ENCODE measurements at regions not wholly inside any gene's neighbourhood (a gene's known extent, or its start where the extent isn't known, plus 50 kb on each side); places are given as distances from the start of the nearest gene placed in this dataset.

- no peaks in the 10 kb centered on the region for H3K4me1 ChIP-seq (ENCODE audit: control insufficient read depth in 4 of 4, insufficient read depth in 4 of 4, low read length in 3 of 4)
- TF ChIP-seq MAX (IDR thresholded peaks at IDR 0.05) (no peak), RAD21 (IDR thresholded peaks at IDR 0.05) (no peak), CTCF (IDR thresholded peaks at IDR 0.05; ENCODE audit: low read depth, low read length, missing input control) (no peak), GABPA (IDR thresholded peaks at IDR 0.05 in 1 of 2, conservative IDR thresholded peaks at IDR 0.05 in 1 of 2) (no peak), ZBTB33 (IDR thresholded peaks at IDR 0.05) (no peak), FOXA2 (IDR thresholded peaks at IDR 0.05) (no peak), EGR1 (IDR thresholded peaks at IDR 0.05; ENCODE audit: low read depth in 2 of 2) (no peak), REST (IDR thresholded peaks at IDR 0.05) (no peak), TAF1 (conservative IDR thresholded peaks at IDR 0.05) (no peak), NR2F2 (IDR thresholded peaks at IDR 0.05) (no peak), RXRA (IDR thresholded peaks at IDR 0.05) (no peak), YY1 (IDR thresholded peaks at IDR 0.05) (no peak), HNF4G (IDR thresholded peaks at IDR 0.05) (no peak), HNF4A (conservative IDR thresholded peaks at IDR 0.05) (no peak), FOXA1 (IDR thresholded peaks at IDR 0.05) (no peak), SP1 (IDR thresholded peaks at IDR 0.05) (no peak), ATF3 (IDR thresholded peaks at IDR 0.05) (no peak), JUND (IDR thresholded peaks at IDR 0.05) (no peak)
- no peak overlapping the region for H3K9ac ChIP-seq (ENCODE audit: low read depth in 1 of 2, low read length in 2 of 2)
Measured at GRCh38 chr6:113148566-113148965, 708.6 kb upstream of the MARCKS start.

More at GRCh38 chr6:113148566-113148965, 708.6 kb upstream of the MARCKS start:
- no peak for DNase-seq (ENCODE audit: low spot score)
- Histone ChIP-seq H3K27me3 (ENCODE audit: control insufficient read depth in 4 of 4, insufficient read depth in 4 of 4, low read length in 3 of 4) (no peaks in the 10 kb centered on the region), H3K9me3 (ENCODE audit: control insufficient read depth in 4 of 4, low read length in 3 of 4) (no peaks in the 10 kb centered on the region), H3K4me3 (ENCODE audit: low read depth in 1 of 3, low read length in 3 of 3) (no peak overlapping the region), H3K36me3 (ENCODE audit: control insufficient read depth in 4 of 4, insufficient read depth in 3 of 4, low read depth in 1 of 4, low read length in 3 of 4) (no peaks in the 10 kb centered on the region), H3K27ac (ENCODE audit: low read depth in 1 of 2, low read length in 2 of 2) (no peak overlapping the region)
